Pancreas (tissue), 10 donors: ENCODE measurements at regions not wholly inside any gene's neighbourhood (a gene's known extent, or its start where the extent isn't known, plus 50 kb on each side); places are given as distances from the start of the nearest gene placed in this dataset.

Experiments
- ATAC-seq, 4 donors: fragments of 200-7000 bp; cut with Tn5 transposase; one replicate each; pipeline versions ENCODE4 v1.8.0 to v1.9.1; 2020; ENCODE audit warnings: mild to moderate bottlenecking in 4 of 4, moderate library complexity in 4 of 4
- DNase-seq, 6 donors: peaks; one replicate each; pipeline ENCODE4 v3.0.0-alpha.2; 2020
- FAIRE-seq: peaks from 2 replicates; lab custom pipeline; 2012; peaks lifted over from hg19 to GRCh38; lab: Jason Lieb, UNC
- H3K27ac ChIP-seq, 4 donors: fragments of 200-600 bp; sonication (generic); 1 replicate in 3 of 4; 2 replicates in 1 of 4; pipeline versions ENCODE4 v1.5.0 to v1.8.0; 2020
- H3K27me3 ChIP-seq, 4 donors: fragments of 200-600 bp; one replicate each; pipeline ENCODE4 v1.8.0; 2021
- H3K36me3 ChIP-seq, 3 donors: fragments of 200-600 bp; sonication (generic) in 1 of 3; one replicate each; pipeline versions ENCODE4 v1.5.0 to v1.8.0; 2020 to 2021
- H3K4me1 ChIP-seq, 3 donors: fragments of 200-600 bp; one replicate each; pipeline ENCODE4 v1.8.0; 2021
- H3K4me3 ChIP-seq, 4 donors: fragments of 200-600 bp; sonication (generic) in 2 of 4; one replicate each; pipeline versions ENCODE4 v1.5.0 to v1.8.0; 2020 to 2021
- H3K9me3 ChIP-seq, 4 donors: fragments of 200-600 bp; one replicate each; pipeline ENCODE4 v1.8.0; 2021
- CTCF ChIP-seq, 4 donors: fragments of 200-600 bp; sonication (generic) in 3 of 4; IDR thresholded peaks; one replicate each; pipeline versions ENCODE4 v1.5.0 to v1.8.0; 2021; ENCODE audit warnings: antibody characterized with exemption in 4 of 4
- WGBS, 2 donors: extraction: QIAGEN DNeasy Blood & Tissue Kit; methylation state at CpG; one replicate each; pipeline ENCODE4 v1.1.7; 2013; 5-methylcytosine and 5-hydroxymethylcytosine counted together
- intact Hi-C, 3 donors: fragments of 100-400 bp; cut with DNase I; formaldehyde crosslinking; loops; one replicate each; pipeline versions ENCODE4 v1.11.1 to v1.14.2; 2022
- donor health status: healthy with polysubstance abuse.
- donor health status: DM: no; HTN: no; CAD: no; lungs with moderate emphysema.
- donor health status: DM: no; HTN: no; CAD: no.
- donor health status: control.
- donor health status: control.
- donor health status: Bipolar disorder and iron deficiency.
- donor health status: DM: yes; HTN: yes; CAD: no.
- donor health status: DM: no; HTN: no; CAD: no.
- donor health status: DM: no; HTN: no; CAD: no.
- donor health status: DM: yes; HTN: yes; CAD: no.

- intact Hi-C loops = no loop called here
- no peak for ATAC-seq
- Histone ChIP-seq H3K27ac (no peak overlapping the region), H3K4me1 (no peaks in the 10 kb centered on the region), H3K27me3 (no peaks in the 10 kb centered on the region), H3K36me3 (peaks cover 0 to 6% (median 0%) of the 10 kb centered on the region in 3 donors), H3K9me3 (no peaks in the 10 kb centered on the region), H3K4me3 (no peak overlapping the region)
- no peak for FAIRE-seq
- 70 to 82% methylated on average over 1 of the region's 1 CpG for WGBS, 2 donors
- no peak for TF ChIP-seq CTCF (IDR thresholded peaks at IDR 0.05)
- DNase-seq = no peak
These were observed 665.2 kb upstream of the ZWINT start for GRCh38 chr10:57026307-57026706.

GRCh38 chr10:57023626-57024025, 662.6 kb upstream of the ZWINT start:
- intact Hi-C loops = no loop called here
- WGBS, 2 donors = 32 to 39% methylated on average over 1 of the region's 1 CpG

GRCh38 chr10:57018452-57018851, 657.4 kb upstream of the ZWINT start:
- WGBS, 2 donors = 11 to 33% methylated on average over 1 of the region's 1 CpG
- no peak overlapping the region for H3K27ac ChIP-seq
- H3K4me1 ChIP-seq = no peaks in the 10 kb centered on the region
- no peak for FAIRE-seq
- no peak overlapping the region for H3K4me3 ChIP-seq
- no peaks in the 10 kb centered on the region for H3K27me3 ChIP-seq
- ATAC-seq = no peak
- intact Hi-C loops = no loop called here
- no peaks in the 10 kb centered on the region for H3K36me3 ChIP-seq
- H3K9me3 ChIP-seq = no peaks in the 10 kb centered on the region
- no peak for DNase-seq
- TF ChIP-seq CTCF (IDR thresholded peaks at IDR 0.05) = no peak

More at GRCh38 chr10:57023626-57024025, 662.6 kb upstream of the ZWINT start:
- ATAC-seq (no peak), DNase-seq (no peak), FAIRE-seq (no peak)
- no peaks in the 10 kb centered on the region for H3K27me3 ChIP-seq
- H3K9me3 ChIP-seq = no peaks in the 10 kb centered on the region
- H3K27ac ChIP-seq = no peak overlapping the region
- H3K36me3 ChIP-seq = peaks cover 0 to 6% (median 0%) of the 10 kb centered on the region in 3 donors
- no peaks in the 10 kb centered on the region for H3K4me1 ChIP-seq
- no peak overlapping the region for H3K4me3 ChIP-seq
- no peak for TF ChIP-seq CTCF (IDR thresholded peaks at IDR 0.05)

- H3K4me1 ChIP-seq = no peaks in the 10 kb centered on the region
- DNase-seq = peak in 1 of 6 donors; percentile 17
- FAIRE-seq = no peak
- H3K36me3 ChIP-seq = no peaks in the 10 kb centered on the region
- ATAC-seq = no peak
- 50 to 52% methylated on average over 7 of the region's 7 CpGs for WGBS, 2 donors
- TF ChIP-seq CTCF (IDR thresholded peaks at IDR 0.05) = no peak
- H3K4me3 ChIP-seq = no peak overlapping the region
- intact Hi-C loops = no loop called here
- no peaks in the 10 kb centered on the region for H3K9me3 ChIP-seq
- no peaks in the 10 kb centered on the region for H3K27me3 ChIP-seq
- no peak overlapping the region for H3K27ac ChIP-seq
These were observed 656.4 kb upstream of the ZWINT start for GRCh38 chr10:57017356-57018037.

- Histone ChIP-seq H3K27ac (no peak overlapping the region), H3K27me3 (no peaks in the 10 kb centered on the region), H3K4me1 (no peaks in the 10 kb centered on the region), H3K36me3 (no peaks in the 10 kb centered on the region), H3K4me3 (no peak overlapping the region), H3K9me3 (no peaks in the 10 kb centered on the region)
- WGBS, 2 donors = 61 to 63% methylated on average over 13 of the region's 13 CpGs
- DNase-seq (peak in 1 of 6 donors; percentile 17), ATAC-seq (peak in 2 of 4 donors; percentile 44 to 57), FAIRE-seq (no peak)
- intact Hi-C loops = no loop called here
- no peak for TF ChIP-seq CTCF (IDR thresholded peaks at IDR 0.05)
These were observed 654.7 kb upstream of the ZWINT start for GRCh38 chr10:57015595-57016318.
